ENCODE measurements at regions not wholly inside any gene's neighbourhood (a gene's known extent, or its start where the extent isn't known, plus 50 kb on each side); places are given as distances from the start of the nearest gene placed in this dataset.
"Not testable (repeated sequence)": the region's sequence is repeated elsewhere in the genome, so short reads cannot be mapped to it uniquely, and the experiment has no call there.

DNA sequence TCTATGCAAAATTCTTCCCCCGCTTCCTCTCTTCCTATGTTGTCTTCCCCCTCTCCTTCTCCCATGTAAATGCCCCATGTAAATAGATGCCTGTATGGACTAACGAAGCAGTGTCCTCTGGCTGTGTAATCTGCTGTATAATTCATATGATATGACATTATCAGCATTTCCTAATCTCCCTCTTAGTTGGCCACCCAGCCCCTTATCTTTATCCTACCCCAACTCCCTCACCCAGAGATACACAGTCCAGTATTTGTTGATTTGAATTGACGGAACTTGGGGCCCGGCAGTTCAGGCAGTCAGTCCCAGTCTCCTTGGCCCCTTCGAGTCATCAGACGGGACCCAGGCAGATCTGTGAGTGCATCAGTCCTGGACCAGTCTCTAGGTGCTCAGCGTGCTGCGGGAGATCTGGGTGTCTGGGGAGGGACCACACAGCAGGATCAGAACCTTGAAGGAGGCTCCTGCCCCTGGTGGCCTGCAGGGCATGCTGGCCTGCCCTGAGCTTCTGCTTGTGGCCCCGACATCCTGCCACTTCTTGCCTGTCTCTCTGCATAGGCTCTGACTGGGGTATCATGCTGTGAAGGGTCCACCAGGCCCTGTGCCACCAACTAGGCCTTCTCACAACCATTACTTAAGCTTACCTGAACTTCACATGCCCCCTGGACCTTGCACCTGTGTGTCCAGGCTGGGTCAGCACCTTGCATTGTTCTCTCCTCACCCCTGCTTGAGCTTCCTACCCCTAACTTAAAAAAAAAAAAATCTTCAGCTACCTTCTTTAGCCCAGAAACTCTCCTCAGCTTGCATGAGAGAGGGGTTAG, 88.1 kb upstream of the ATL2 start:
- no peak overlapping the region for H3K4me3 ChIP-seq (ENCODE audit: low read length)
- no peak for DNase-seq (ENCODE audit: low read depth)
- TF ChIP-seq, protein P1, sequence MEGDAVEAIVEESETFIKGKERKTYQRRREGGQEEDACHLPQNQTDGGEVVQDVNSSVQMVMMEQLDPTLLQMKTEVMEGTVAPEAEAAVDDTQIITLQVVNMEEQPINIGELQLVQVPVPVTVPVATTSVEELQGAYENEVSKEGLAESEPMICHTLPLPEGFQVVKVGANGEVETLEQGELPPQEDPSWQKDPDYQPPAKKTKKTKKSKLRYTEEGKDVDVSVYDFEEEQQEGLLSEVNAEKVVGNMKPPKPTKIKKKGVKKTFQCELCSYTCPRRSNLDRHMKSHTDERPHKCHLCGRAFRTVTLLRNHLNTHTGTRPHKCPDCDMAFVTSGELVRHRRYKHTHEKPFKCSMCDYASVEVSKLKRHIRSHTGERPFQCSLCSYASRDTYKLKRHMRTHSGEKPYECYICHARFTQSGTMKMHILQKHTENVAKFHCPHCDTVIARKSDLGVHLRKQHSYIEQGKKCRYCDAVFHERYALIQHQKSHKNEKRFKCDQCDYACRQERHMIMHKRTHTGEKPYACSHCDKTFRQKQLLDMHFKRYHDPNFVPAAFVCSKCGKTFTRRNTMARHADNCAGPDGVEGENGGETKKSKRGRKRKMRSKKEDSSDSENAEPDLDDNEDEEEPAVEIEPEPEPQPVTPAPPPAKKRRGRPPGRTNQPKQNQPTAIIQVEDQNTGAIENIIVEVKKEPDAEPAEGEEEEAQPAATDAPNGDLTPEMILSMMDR (conservative IDR thresholded peaks at IDR 0.05; ENCODE audit: low read length), result no peak

DNA sequence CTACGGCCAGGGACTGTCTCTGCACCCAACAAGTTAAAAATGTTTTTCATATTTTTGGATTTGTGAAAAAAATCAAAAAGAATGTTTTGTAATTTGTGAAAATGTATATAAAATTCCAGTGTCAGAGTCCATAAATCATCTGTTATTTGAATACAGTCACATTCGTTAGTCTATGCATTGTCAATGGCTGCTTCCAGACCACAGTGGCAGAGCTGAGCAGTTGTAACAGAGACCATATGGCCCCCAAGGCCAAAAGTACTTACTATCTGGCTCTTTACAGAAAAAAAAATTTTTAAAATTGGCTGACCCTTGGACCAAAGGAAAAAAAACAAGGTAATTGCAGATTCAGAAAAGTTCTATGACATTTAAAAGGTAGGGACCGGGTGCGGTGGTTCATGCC, 86.7 kb upstream of the ATL2 start:
- H3K4me3 ChIP-seq (ENCODE audit: low read length), result no peak overlapping the region
- DNase-seq (ENCODE audit: low read depth), result no peak

DNA sequence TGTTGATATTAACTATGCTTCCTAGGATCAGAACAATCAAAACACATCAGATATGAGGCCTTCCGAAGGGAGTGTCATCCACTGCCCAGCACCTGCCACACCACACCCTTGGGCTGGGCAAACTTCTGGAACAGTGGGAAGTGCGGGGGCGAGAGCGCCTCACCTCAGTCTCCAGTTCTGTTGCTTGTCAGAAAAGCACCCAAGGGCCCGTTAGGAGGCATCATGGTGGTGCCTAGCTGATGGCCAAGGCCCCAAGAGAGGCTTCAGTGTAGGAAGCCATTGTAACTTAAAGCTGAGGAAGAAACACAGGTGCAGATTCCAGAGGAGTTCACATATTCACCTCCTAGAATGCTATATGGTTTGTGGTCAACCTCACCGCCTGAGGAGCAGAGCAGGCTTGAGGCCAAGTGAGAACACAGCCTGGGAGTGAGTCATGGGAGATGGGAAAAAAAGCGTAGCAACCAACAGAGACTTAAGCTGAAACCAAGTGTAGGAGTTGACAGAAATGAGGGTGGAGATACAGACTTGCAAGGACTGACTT, 85.1 kb upstream of the ATL2 start:
- TF ChIP-seq, protein P1 (conservative IDR thresholded peaks at IDR 0.05; ENCODE audit: low read length), result no peak
- DNase-seq (ENCODE audit: low read depth), result peak; percentile 81
- H3K4me3 ChIP-seq (ENCODE audit: low read length), result no peak overlapping the region

More for the DNA sequence above, 86.7 kb upstream of the ATL2 start:
- TF ChIP-seq, protein P1 (conservative IDR thresholded peaks at IDR 0.05; ENCODE audit: low read length), result no peak

DNA sequence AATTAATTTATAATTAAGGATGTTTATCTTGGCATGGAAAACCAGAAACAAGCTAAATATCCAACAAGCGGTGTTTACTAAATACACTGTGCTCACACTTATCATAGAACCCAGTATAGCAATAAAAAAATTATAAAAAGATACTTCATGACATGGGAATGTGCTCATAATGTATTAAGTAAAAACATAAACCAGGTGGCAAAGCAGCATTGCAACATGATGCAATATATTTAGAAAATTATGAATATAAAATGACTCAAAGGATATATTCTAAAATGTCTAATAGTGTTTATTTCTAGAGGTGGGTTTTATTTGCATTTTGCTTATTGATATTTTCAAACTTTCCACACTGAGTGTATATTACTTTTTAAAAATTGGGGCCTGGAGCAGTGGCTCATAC, 84.4 kb upstream of the ATL2 start:
- H3K4me3 ChIP-seq (ENCODE audit: low read length), result no peak overlapping the region
- DNase-seq (ENCODE audit: low read depth), result no peak
- TF ChIP-seq, protein P1 (conservative IDR thresholded peaks at IDR 0.05; ENCODE audit: low read length), result no peak

DNA sequence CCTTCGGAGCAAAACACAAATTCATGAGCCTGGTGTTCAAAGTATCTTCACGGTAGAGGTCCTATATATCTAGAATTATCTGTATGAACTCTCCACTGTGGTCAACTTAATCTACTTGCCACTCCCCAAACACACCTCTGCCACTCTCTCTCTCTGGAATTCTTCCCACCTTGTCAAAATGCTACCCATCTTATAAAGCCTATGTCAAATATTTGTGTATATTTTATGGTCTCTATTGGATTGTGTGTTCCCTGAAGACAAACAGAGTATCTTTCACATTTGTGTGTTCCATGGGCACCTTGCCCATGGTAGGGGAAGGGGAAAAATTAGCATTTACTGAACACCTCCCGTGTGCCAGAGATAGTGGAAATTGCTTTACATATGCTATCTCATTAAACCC, 83.2 kb upstream of the ATL2 start:
- DNase-seq (ENCODE audit: low read depth), result no peak
- no peak overlapping the region for H3K4me3 ChIP-seq (ENCODE audit: low read length)
- TF ChIP-seq, protein P1 (conservative IDR thresholded peaks at IDR 0.05; ENCODE audit: low read length), result no peak

DNA sequence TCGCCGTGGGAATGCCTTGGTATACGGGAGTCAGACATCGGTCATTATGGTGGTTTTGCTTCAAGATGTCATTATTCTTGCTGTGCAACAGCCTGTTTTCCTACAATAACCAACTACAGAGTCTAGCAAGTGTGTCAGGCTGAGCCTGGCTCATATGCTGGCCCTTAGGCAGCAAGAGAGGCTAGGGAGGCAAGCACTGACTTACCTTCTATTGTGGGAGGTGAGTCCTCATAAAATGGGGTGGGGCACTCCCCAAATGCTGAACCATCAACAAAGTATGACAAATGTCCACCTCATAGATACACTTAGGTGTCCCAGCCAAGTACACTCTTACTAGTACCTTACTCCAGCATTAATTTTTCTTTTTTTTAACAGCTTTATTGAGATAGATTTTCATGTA, 77.0 kb upstream of the ATL2 start:
- H3K4me3 ChIP-seq (ENCODE audit: low read length), result no peak overlapping the region
- TF ChIP-seq, protein P1 (conservative IDR thresholded peaks at IDR 0.05; ENCODE audit: low read length), result no peak
- no peak for DNase-seq (ENCODE audit: low read depth)

DNA sequence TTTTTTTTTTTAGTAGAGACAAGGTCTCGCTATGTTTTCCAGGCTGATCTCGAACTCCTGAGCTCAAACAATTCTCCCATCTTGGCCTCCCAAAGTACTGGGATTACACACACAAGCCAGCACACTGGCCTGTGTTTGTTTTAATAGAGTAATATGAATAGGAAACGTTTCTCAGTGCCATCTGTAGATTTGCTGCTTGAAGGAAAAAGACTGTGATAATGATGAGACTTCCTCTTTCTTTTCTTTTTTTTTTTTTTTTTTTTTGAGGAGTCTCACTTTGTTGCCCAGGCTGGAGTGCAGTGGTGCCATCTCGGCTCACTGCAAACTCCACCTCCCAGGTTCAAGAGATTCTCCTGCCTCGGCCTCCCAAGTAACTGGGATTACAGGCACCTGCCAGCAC, 74.7 kb upstream of the ATL2 start:
- not testable (repeated sequence) for H3K4me3 ChIP-seq (ENCODE audit: low read length); DNase-seq (ENCODE audit: low read depth)

Measured in AG10803 (cell line).